Duodenal mucosa (tissue), 2 donors: ENCODE measurements at regions not wholly inside any gene's neighbourhood (a gene's known extent, or its start where the extent isn't known, plus 50 kb on each side); places are given as distances from the start of the nearest gene placed in this dataset.
"Not testable (repeated sequence)": the region's sequence is repeated elsewhere in the genome, so short reads cannot be mapped to it uniquely, and the experiment has no call there.

Source experiments
- H3K27ac ChIP-seq: one replicate; pipeline ENCODE4 v1.7.0; 2013; ENCODE audit warnings: low read depth, low read length
- H3K27me3 ChIP-seq, 2 donors: one replicate each; pipeline ENCODE4 v1.7.0; 2013; ENCODE audit warnings: low read length in 2 of 2, control low read depth in 1 of 2; ENCODE audit not compliant: insufficient read depth in 2 of 2, control insufficient read depth in 1 of 2
- H3K36me3 ChIP-seq, 2 donors: one replicate each; pipeline ENCODE4 v1.7.0; 2013; ENCODE audit warnings: low read length in 2 of 2, control low read depth in 1 of 2; ENCODE audit not compliant: insufficient read depth in 2 of 2, control insufficient read depth in 1 of 2
- H3K4me1 ChIP-seq, 2 donors: one replicate each; pipeline ENCODE4 v1.7.0; 2013; ENCODE audit warnings: low read length in 2 of 2, control low read depth in 1 of 2; ENCODE audit not compliant: insufficient read depth in 2 of 2, control insufficient read depth in 1 of 2
- H3K4me3 ChIP-seq, 2 donors: one replicate each; pipeline ENCODE4 v1.7.0; 2013; ENCODE audit warnings: low read length in 2 of 2, low read depth in 1 of 2
- H3K9ac ChIP-seq, 2 donors: one replicate each; pipeline ENCODE4 v1.7.0; 2013; ENCODE audit warnings: low read length in 2 of 2, low read depth in 1 of 2
- H3K9me3 ChIP-seq, 2 donors: one replicate each; pipeline ENCODE4 v1.7.0; 2013; ENCODE audit warnings: low read length in 2 of 2, control low read depth in 1 of 2; ENCODE audit not compliant: control insufficient read depth in 1 of 2

DNA sequence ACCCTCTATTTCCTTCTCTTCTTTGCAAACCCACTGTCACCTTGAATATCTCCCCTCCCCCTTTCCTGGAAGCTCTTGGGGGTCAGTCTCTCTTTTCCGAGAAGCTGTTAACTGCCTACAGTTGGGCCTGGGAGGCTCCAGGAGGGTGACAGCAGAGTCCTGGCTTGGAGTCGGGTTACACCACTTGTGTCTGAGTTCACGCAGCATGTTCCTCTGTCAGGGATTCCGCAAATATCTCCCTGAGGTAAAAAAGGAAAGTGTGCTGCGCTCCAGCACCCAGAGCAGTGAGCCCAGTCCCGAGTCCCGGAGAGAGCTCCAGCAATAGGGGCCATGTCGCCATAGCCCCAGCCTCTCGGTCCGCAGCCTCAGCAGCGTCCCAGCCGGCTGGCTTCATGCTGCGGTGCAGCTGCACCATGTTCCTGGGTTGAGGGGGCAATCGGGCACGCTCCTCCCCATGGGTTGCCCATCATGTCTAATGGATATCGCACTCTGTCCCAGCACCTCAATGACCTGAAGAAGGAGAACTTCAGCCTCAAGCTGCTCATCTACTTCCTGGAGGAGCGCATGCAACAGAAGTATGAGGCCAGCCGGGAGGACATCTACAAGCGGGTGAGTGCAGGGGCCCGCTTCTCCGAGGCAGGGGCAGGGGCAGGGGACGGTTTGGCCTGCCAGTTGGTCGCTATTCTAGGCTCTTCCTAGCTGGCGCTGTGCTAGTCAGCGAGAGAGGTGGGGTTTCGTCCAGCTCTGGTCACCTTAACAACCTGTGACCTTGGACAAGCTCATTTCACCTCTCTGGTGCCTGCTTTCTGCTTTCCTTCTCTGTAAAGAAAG lies 101.3 kb upstream of the SEC22B start:
- H3K36me3 ChIP-seq, H3K4me3 ChIP-seq, H3K27ac ChIP-seq, H3K4me1 ChIP-seq, H3K27me3 ChIP-seq, H3K9me3 ChIP-seq, H3K9ac ChIP-seq: not testable (repeated sequence)

DNA sequence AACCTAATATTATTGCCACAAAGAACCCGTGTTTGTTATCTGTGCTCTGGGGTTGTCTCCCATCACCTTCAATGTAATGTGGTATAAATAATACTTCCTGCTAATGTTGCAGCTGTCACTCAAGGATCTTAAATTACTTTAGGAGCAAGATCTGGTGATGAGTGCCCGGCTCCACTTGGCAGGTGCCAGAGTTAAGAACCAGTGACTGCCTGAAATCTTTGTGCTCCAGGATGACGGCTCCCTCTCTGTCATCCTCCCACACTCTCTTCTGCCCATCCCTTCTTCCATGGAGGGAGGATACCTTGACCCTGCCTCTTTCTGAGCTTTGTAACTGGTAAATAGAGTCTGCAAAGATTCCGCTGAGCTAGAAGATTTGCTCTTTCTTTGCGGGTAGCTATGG lies 100.4 kb upstream of the SEC22B start:
- not testable (repeated sequence) for H3K4me1 ChIP-seq, H3K36me3 ChIP-seq, H3K27me3 ChIP-seq, H3K27ac ChIP-seq, H3K4me3 ChIP-seq, H3K9ac ChIP-seq, H3K9me3 ChIP-seq

DNA sequence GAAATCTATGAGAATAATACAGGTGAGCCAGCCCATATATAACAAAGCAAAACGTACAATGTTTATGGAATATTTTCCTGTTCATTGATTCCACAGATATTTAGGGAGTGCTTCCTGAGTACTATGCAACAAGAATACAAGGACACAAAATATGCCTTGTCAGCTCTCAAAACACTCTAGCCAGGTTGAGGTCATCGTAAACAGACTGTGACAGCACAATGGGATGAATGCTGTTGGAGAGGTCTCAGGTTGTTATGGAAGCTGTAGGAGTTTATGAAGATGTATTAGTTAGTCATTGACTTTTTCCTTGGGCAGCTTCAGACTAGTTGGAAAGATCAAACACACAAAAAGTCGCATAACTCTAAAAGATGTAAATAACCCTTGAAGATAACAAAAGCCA lies 98.1 kb upstream of the SEC22B start:
- not testable (repeated sequence) for H3K9me3 ChIP-seq, H3K4me3 ChIP-seq, H3K27ac ChIP-seq, H3K9ac ChIP-seq, H3K36me3 ChIP-seq, H3K27me3 ChIP-seq, H3K4me1 ChIP-seq

DNA sequence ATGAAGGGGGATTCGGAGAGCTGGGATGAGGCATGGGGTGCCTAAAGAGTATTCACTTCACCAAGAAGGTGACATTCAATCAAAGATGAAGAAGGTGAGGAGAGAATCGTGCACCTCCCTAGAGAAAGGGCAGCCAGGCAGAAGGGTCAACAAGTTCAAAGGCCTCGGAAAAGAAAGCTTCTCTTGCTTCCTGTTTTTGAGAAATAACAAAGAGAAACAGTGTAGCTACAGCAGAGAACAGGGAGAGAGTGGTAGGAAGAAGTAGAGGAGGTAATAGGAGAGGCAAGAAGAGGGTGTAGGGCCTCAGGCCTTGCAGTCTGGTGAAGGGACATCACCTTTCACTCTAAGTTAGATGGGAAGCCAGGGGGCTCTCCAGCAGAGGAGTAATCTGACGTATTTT lies 97.0 kb upstream of the SEC22B start:
- not testable (repeated sequence) for H3K36me3 ChIP-seq, H3K27ac ChIP-seq, H3K27me3 ChIP-seq, H3K4me1 ChIP-seq, H3K9ac ChIP-seq, H3K9me3 ChIP-seq, H3K4me3 ChIP-seq

DNA sequence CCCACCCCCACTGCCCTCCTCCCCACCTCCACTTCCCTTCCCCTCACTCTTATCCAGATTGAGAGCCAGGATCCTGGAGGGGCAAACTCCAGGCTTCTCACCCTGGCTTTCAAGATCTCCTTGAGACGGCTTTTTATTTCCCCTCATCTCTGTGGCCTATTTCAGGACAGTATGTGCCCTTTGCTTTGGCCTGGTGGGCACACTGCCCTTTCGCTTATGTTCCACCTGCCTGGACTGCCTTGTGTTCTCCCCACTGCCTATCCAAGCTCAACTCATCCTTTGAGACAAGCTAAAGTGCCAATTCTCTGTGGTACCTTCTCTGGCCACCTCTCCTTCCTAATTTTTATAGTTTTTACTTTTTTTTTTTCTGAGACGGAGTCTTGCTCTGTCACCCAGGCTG lies 95.9 kb upstream of the SEC22B start:
- H3K9ac ChIP-seq, H3K27me3 ChIP-seq, H3K4me1 ChIP-seq, H3K4me3 ChIP-seq, H3K9me3 ChIP-seq, H3K36me3 ChIP-seq, H3K27ac ChIP-seq: not testable (repeated sequence)

DNA sequence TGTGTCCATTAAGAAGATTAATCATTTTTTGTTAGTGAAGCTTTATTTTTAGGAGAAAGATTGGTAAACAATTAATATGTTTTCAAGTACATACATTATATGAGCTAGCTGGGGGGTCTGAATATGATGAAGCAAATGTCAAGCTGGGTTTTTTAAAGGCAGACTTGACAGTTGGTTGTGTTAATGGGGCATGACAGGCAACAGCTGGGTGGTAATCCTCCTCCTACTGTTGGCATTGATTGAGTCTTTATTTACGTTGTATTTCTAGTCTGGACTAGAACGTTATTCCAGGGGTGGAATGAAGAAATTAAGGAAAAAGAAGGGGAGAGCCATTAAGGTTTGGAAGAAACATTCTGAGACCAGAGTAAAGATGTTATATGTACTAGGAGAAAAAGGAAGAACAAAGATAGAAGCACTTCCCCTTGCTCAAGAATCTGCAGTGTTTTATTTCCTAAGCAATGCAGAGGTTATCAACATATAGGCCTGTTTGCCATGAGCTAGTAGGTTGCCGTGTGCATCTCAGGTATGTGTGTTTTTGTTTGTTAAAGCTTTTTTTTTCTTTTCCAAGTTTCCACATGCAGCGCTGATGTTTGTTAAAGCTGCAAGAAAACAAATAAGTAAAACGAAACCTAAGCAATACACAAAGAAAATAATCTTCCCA lies 95.4 kb upstream of the SEC22B start:
- H3K4me1 ChIP-seq = not testable (repeated sequence)

DNA sequence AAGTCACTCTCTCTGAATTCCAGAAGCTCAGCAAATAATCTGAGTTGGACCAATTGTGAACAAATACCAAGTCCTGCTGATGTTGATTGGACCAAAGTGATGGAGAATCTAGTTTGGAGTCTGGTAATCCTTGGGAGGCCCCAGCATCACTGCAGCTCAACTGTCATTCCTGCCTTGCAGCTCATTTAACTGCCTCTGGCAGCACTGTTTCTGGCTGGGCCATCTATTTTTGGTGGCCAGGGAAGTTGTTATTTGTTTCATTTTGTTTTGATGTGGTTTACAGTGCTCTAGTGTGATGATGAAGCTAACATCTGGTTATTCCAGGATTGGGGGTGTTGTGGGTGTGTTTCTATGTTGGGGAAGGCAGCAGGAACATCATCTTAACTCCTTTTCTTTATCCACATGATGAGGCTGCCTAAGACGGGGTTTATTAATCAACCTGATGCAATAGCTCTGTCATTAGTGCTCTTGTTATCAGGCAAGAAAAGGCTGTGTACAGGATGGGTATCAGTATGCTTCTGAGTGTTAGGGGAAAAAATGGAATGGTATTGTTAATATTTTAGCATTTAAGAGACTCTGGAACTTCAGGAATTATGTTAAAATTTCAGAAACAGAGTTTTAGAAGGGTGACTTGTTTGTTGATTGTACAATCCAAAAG lies 91.7 kb upstream of the SEC22B start:
- H3K27me3 ChIP-seq, H3K36me3 ChIP-seq, H3K9me3 ChIP-seq, H3K9ac ChIP-seq, H3K4me3 ChIP-seq, H3K27ac ChIP-seq, H3K4me1 ChIP-seq: not testable (repeated sequence)

More for the DNA sequence above, 95.4 kb upstream of the SEC22B start:
- H3K9me3 ChIP-seq, H3K9ac ChIP-seq, H3K36me3 ChIP-seq, H3K27me3 ChIP-seq, H3K4me3 ChIP-seq, H3K27ac ChIP-seq: not testable (repeated sequence)

DNA sequence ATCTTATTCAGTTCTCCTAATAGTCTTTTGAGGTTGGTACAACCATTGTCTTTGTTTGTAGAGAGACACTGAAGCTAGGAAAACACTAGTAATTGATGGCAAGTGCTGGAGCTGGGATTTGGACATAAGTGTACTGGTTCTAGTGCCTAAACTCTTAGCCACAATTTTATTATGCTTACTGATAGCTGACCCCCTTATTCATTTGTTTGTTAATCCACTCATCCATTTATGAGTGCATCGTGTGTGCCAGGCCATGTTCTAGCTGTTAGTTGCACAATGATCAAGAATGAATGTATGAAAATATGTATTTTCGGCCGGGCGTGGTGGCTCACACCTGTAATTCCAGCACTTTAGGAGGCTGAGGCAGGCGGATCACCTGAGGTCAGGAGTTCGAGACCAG lies 88.2 kb upstream of the SEC22B start:
- not testable (repeated sequence) for H3K4me3 ChIP-seq, H3K9ac ChIP-seq

DNA sequence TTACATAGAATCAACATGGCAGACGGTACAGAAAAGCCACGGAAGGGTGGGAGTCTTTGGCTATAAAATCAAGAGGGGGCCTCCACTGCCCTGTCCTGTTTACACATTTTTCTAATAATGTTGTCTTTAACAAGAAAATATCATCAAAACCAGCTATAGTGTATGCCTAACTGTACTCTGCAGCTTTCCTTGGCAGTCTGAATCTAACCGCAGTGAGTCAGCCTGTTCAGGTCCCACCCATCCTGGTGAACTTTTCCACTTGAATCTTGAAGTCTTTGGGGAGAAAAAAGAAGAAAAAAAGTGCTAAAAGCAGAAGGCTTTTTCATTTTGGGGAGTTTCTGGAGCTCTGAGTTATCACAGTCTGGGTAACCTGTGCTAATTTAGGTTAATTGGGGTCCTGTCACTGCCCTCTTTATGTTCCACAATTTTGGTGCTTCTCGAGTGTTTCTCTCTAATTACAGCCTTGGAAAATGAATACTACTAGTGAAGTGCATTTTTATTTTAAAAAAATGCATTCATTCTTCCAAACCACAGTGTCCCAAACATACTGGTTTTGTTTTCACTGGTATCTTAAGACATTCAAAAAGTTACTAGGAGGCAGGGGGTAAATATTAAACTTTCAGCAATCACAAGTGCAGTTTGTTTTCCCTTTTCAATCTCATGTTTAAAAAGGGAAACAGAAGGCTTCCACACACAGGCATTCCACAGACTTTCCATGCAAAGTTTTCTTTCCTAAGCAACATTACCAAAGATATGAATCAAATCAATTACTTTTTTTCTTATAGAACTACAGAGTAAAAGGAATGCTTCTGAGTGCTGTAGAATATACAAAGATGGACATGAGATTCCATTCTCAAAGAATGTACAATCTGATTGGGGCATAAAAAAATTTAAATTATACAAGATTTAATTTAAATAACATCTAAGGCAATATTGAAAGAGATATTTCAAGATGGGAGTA lies 86.8 kb upstream of the SEC22B start:
- H3K9me3 ChIP-seq, H3K4me1 ChIP-seq, H3K36me3 ChIP-seq, H3K9ac ChIP-seq, H3K4me3 ChIP-seq, H3K27ac ChIP-seq, H3K27me3 ChIP-seq: not testable (repeated sequence)

More for the DNA sequence above, 88.2 kb upstream of the SEC22B start:
- H3K4me1 ChIP-seq, H3K36me3 ChIP-seq, H3K27me3 ChIP-seq, H3K27ac ChIP-seq, H3K9me3 ChIP-seq: not testable (repeated sequence)

DNA sequence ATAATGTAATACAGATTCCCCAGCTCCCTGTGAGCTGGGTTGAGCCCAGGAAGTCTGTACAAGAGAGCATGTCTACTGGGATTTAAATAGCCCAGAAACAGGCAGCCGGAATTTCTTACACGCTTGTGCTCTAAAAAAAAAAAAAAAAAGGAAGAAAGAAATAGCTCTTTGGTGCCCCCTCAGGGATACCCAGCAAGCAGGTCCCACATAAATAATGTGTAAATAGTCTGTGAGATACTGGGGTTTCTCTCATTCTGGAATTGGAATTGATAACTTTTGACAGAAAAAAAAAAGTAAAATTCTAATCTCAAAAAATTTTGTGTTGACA lies 81.4 kb upstream of the SEC22B start:
- H3K36me3 ChIP-seq, H3K9ac ChIP-seq, H3K4me3 ChIP-seq, H3K27me3 ChIP-seq, H3K27ac ChIP-seq, H3K4me1 ChIP-seq, H3K9me3 ChIP-seq: not testable (repeated sequence)
